Muscle of leg (tissue), 3 donors: ENCODE measurements at regions not wholly inside any gene's neighbourhood (a gene's known extent, or its start where the extent isn't known, plus 50 kb on each side); places are given as distances from the start of the nearest gene placed in this dataset.

Experiments used
- DNase-seq: peaks from one replicate; pipeline ENCODE4 v3.0.0; 2013
- H3K27ac ChIP-seq: one replicate; pipeline ENCODE4 v1.5.1; 2013; ENCODE audit warnings: mild to moderate bottlenecking, low read length, control low read depth
- H3K27me3 ChIP-seq: one replicate; pipeline ENCODE4 v1.6.1; 2013; ENCODE audit warnings: low read length; ENCODE audit not compliant: control insufficient read depth, insufficient read depth
- H3K36me3 ChIP-seq: one replicate; pipeline ENCODE4 v1.6.1; 2013; ENCODE audit warnings: low read length; ENCODE audit not compliant: control insufficient read depth, insufficient read depth
- H3K4me1 ChIP-seq: one replicate; pipeline ENCODE4 v1.6.1; 2013; ENCODE audit warnings: low read length; ENCODE audit not compliant: control insufficient read depth, insufficient read depth
- H3K4me3 ChIP-seq: one replicate; pipeline ENCODE4 v1.5.1; 2013; ENCODE audit warnings: low read length, control low read depth
- H3K9me3 ChIP-seq: replicated peaks from 2 replicates; pipeline ENCODE4 v1.6.1; 2013; ENCODE audit warnings: low read depth, low read length; ENCODE audit not compliant: control insufficient read depth
- WGBS: methylation state at CpG from one replicate; pipeline ENCODE4 v1.1.5; 2013; ENCODE audit warnings: missing lambda C conversion rate; ENCODE audit not compliant: insufficient coverage; 5-methylcytosine and 5-hydroxymethylcytosine counted together

GRCh38 chr1:80413969-80414368 is 1386.8 kb upstream of the ADGRL2 start:
- no CpG with 5 or more reads among the region's 1 CpG for WGBS
- Histone ChIP-seq H3K27ac (no peak overlapping the region), H3K27me3 (no peaks in the 10 kb centered on the region), H3K4me3 (no peak overlapping the region), H3K36me3 (no peaks in the 10 kb centered on the region), H3K4me1 (no peaks in the 10 kb centered on the region), H3K9me3 (no peaks in the 10 kb centered on the region)
- DNase-seq = no peak

GRCh38 chr1:80410233-80410632 is 1390.5 kb upstream of the ADGRL2 start:
- H3K9me3 ChIP-seq = no peaks in the 10 kb centered on the region
- no CpG with 5 or more reads among the region's 4 CpGs for WGBS
- H3K36me3 ChIP-seq = no peaks in the 10 kb centered on the region
- no peaks in the 10 kb centered on the region for H3K4me1 ChIP-seq
- H3K4me3 ChIP-seq = no peak overlapping the region
- H3K27me3 ChIP-seq = no peaks in the 10 kb centered on the region
- DNase-seq = no peak
- H3K27ac ChIP-seq = no peak overlapping the region

GRCh38 chr1:80403471-80403893 is 1397.0 kb upstream of the ADGRL4 start:
- WGBS = no CpG with 5 or more reads among the region's 4 CpGs
- Histone ChIP-seq H3K4me1 (no peaks in the 10 kb centered on the region), H3K36me3 (no peaks in the 10 kb centered on the region), H3K4me3 (no peak overlapping the region), H3K9me3 (no peaks in the 10 kb centered on the region), H3K27ac (no peak overlapping the region), H3K27me3 (no peaks in the 10 kb centered on the region)
- no peak for DNase-seq

- no CpG with 5 or more reads among the region's 3 CpGs for WGBS
- H3K27me3 ChIP-seq = no peaks in the 10 kb centered on the region
- no peak overlapping the region for H3K4me3 ChIP-seq
- H3K4me1 ChIP-seq = no peaks in the 10 kb centered on the region
- no peaks in the 10 kb centered on the region for H3K9me3 ChIP-seq
- H3K36me3 ChIP-seq = no peaks in the 10 kb centered on the region
- H3K27ac ChIP-seq = no peak overlapping the region
- no peak for DNase-seq
Observed at GRCh38 chr1:80402625-80403024, 1396.1 kb upstream of the ADGRL4 start.

- no CpG with 5 or more reads among the region's 1 CpG for WGBS
- H3K4me3 ChIP-seq = no peak overlapping the region
- no peak for DNase-seq
- no peaks in the 10 kb centered on the region for H3K27me3 ChIP-seq
- no peak overlapping the region for H3K27ac ChIP-seq
- H3K36me3 ChIP-seq = no peaks in the 10 kb centered on the region
- H3K4me1 ChIP-seq = no peaks in the 10 kb centered on the region
- no peaks in the 10 kb centered on the region for H3K9me3 ChIP-seq
Observed at GRCh38 chr1:80401757-80402156, 1395.2 kb upstream of the ADGRL4 start.

- WGBS = no CpG with 5 or more reads among the region's 3 CpGs
Observed at GRCh38 chr1:80392529-80392928, 1386.0 kb upstream of the ADGRL4 start.

GRCh38 chr1:80385650-80386049 is 1379.1 kb upstream of the ADGRL4 start:
- H3K9me3 ChIP-seq = no peaks in the 10 kb centered on the region
- no peaks in the 10 kb centered on the region for H3K4me1 ChIP-seq
- H3K4me3 ChIP-seq = no peak overlapping the region
- no peak for DNase-seq
- H3K27ac ChIP-seq = no peak overlapping the region
- H3K36me3 ChIP-seq = no peaks in the 10 kb centered on the region
- H3K27me3 ChIP-seq = no peaks in the 10 kb centered on the region

More at GRCh38 chr1:80392529-80392928, 1386.0 kb upstream of the ADGRL4 start:
- Histone ChIP-seq H3K4me1 (no peaks in the 10 kb centered on the region), H3K27ac (no peak overlapping the region), H3K9me3 (no peaks in the 10 kb centered on the region), H3K36me3 (no peaks in the 10 kb centered on the region), H3K4me3 (no peak overlapping the region), H3K27me3 (no peaks in the 10 kb centered on the region)
- DNase-seq = no peak

GRCh38 chr1:80384959-80385358 is 1378.4 kb upstream of the ADGRL4 start:
- no peaks in the 10 kb centered on the region for H3K36me3 ChIP-seq
- no peaks in the 10 kb centered on the region for H3K9me3 ChIP-seq
- H3K27me3 ChIP-seq = no peaks in the 10 kb centered on the region
- no peak overlapping the region for H3K4me3 ChIP-seq
- H3K4me1 ChIP-seq = no peaks in the 10 kb centered on the region
- DNase-seq = no peak
- H3K27ac ChIP-seq = no peak overlapping the region

GRCh38 chr1:80384083-80384830 is 1377.7 kb upstream of the ADGRL4 start:
- H3K27ac ChIP-seq = no peak overlapping the region
- no peaks in the 10 kb centered on the region for H3K27me3 ChIP-seq
- no peak for DNase-seq
- no peak overlapping the region for H3K4me3 ChIP-seq
- no peaks in the 10 kb centered on the region for H3K4me1 ChIP-seq
- no peaks in the 10 kb centered on the region for H3K36me3 ChIP-seq
- WGBS = no CpG with 5 or more reads among the region's 1 CpG
- no peaks in the 10 kb centered on the region for H3K9me3 ChIP-seq

GRCh38 chr1:80375662-80376061 is 1369.1 kb upstream of the ADGRL4 start:
- peak; percentile 5 for DNase-seq
- Histone ChIP-seq H3K4me3 (no peak overlapping the region), H3K27me3 (no peaks in the 10 kb centered on the region), H3K36me3 (no peaks in the 10 kb centered on the region), H3K4me1 (no peaks in the 10 kb centered on the region), H3K27ac (no peak overlapping the region), H3K9me3 (no peaks in the 10 kb centered on the region)

- Histone ChIP-seq H3K27me3 (no peaks in the 10 kb centered on the region), H3K4me3 (no peak overlapping the region), H3K36me3 (no peaks in the 10 kb centered on the region), H3K27ac (no peak overlapping the region), H3K4me1 (no peaks in the 10 kb centered on the region), H3K9me3 (no peaks in the 10 kb centered on the region)
- DNase-seq = no peak
- no CpG with 5 or more reads among the region's 1 CpG for WGBS
Observed at GRCh38 chr1:80375109-80375508, 1368.6 kb upstream of the ADGRL4 start.
